HCT116 (cell line): ENCODE measurements at regions not wholly inside any gene's neighbourhood (a gene's known extent, or its start where the extent isn't known, plus 50 kb on each side); places are given as distances from the start of the nearest gene placed in this dataset.

ENCODE experiments used
- ATAC-seq: fragments of 200-7000 bp; cut with Tn5 transposase; 2 replicates; pipeline ENCODE4 v1.9.1; 2020; ENCODE audit warnings: mild to moderate bottlenecking, moderate library complexity
- BruUV-seq: library from RNA; stranded (reverse); fragments of 400-500 nt; replicated peaks from 2 replicates; lab custom pipeline; 2021; lab: Mats Ljungman, UMichigan
- CTCF ChIA-PET: fragments of 300-600 bp; sonication (Branson Sonifier 250); formaldehyde crosslinking; loops from one replicate; lab custom pipeline; 2021; ENCODE audit warnings: antibody characterized with exemption; lab: Charles Lee
- POLR2A ChIA-PET: fragments of 300-600, 350-600 bp; sonication (Branson Sonifier 250); formaldehyde crosslinking; loops from one replicate; lab custom pipeline; 2021; ENCODE audit warnings: antibody characterized with exemption; lab: Charles Lee
- RAD21 ChIA-PET, 2 experiments: fragments of 300-600 bp; sonication (Branson Sonifier 250); formaldehyde crosslinking; loops; one replicate each; lab custom pipeline; 2023; ENCODE audit warnings: low total read pairs in 2 of 2; ENCODE audit not compliant: uncharacterized antibody in 2 of 2, unreplicated experiment in 2 of 2, low non-redundant PET in 1 of 2; lab: Charles Lee
- DNase-seq: peaks from one replicate; pipeline ENCODE4 v3.0.0-alpha.2; 2010; ENCODE audit warnings: low read depth, low spot score
- H2AFZ ChIP-seq: fragments of 200-600 bp; shearing (Covaris generic), sonication (generic); 2 replicates; pipeline ENCODE4 v1.6.1; 2017; ENCODE audit warnings: low read depth, mixed run types, mixed read lengths, antibody characterized with exemption, low read length; ENCODE audit not compliant: poor library complexity, severe bottlenecking
- H3K27ac ChIP-seq: 2 replicates; pipeline ENCODE4 v1.5.1; 2012; ENCODE audit warnings: low read depth, low read length
- H3K27me3 ChIP-seq: fragments of 200-600 bp; sonication (generic); 2 replicates; pipeline ENCODE4 v1.6.1; 2016; ENCODE audit warnings: mixed run types, low read length, mixed read lengths; ENCODE audit not compliant: insufficient read depth
- H3K36me3 ChIP-seq, 2 experiments: fragments of 200-500 bp in 1 of 2; fragments of 200-600 bp in 1 of 2; sonication (Bioruptor generic) in 1 of 2; sonication (generic) in 1 of 2; 2 replicates each; pipeline versions ENCODE4 v1.5.1 to v1.6.1; 2014 to 2016; ENCODE audit warnings: low read length in 2 of 2, inconsistent platforms in 1 of 2, mixed read lengths in 1 of 2, mixed run types in 1 of 2; ENCODE audit not compliant: insufficient read depth in 2 of 2, control insufficient read depth in 1 of 2
- H3K4me1 ChIP-seq, 2 experiments: fragments of 200-600 bp in 1 of 2; sonication (generic) in 1 of 2; 2 replicates each; pipeline versions ENCODE4 v1.5.1 to v1.6.1; 2012 to 2017; ENCODE audit warnings: low read length in 2 of 2, inconsistent platforms in 1 of 2, mild to moderate bottlenecking in 1 of 2, mixed read lengths in 1 of 2, mixed run types in 1 of 2, moderate library complexity in 1 of 2; ENCODE audit not compliant: insufficient read depth in 2 of 2, control insufficient read depth in 1 of 2
- H3K4me2 ChIP-seq: fragments of 200-600 bp; sonication (generic); 2 replicates; pipeline ENCODE4 v1.6.1; 2017; ENCODE audit warnings: mixed run types, low read length, mixed read lengths
- H3K4me3 ChIP-seq, 2 experiments: fragments of 200-600 bp in 1 of 2; sonication (generic) in 1 of 2; replicated peaks in 1 of 2; 2 replicates each; pipeline ENCODE4 v1.5.1; 2011 to 2016; ENCODE audit warnings: low read length in 2 of 2, control low read depth in 1 of 2, low read depth in 1 of 2, mild to moderate bottlenecking in 1 of 2, mixed read lengths in 1 of 2, mixed run types in 1 of 2
- H3K79me2 ChIP-seq: fragments of 200-600 bp; sonication (generic); 2 replicates; pipeline ENCODE4 v1.6.1; 2017; ENCODE audit warnings: mild to moderate bottlenecking, mixed run types, low read length, moderate library complexity, mixed read lengths; ENCODE audit not compliant: insufficient read depth
- H3K9ac ChIP-seq: fragments of 200-600 bp; sonication (generic); 2 replicates; pipeline ENCODE4 v1.6.1; 2016; ENCODE audit warnings: low read length, mixed read lengths
- H3K9me2 ChIP-seq: fragments of 200-600 bp; sonication (generic), shearing (Covaris generic); 2 replicates; pipeline ENCODE4 v1.6.1; 2017; ENCODE audit warnings: mixed run types, mild to moderate bottlenecking, moderate library complexity; ENCODE audit not compliant: insufficient read depth
- H3K9me3 ChIP-seq, 2 experiments: fragments of 200-500 bp in 1 of 2; fragments of 200-600 bp in 1 of 2; sonication (Bioruptor generic) in 1 of 2; sonication (generic) in 1 of 2; 2 replicates each; pipeline ENCODE4 v1.6.1; 2014 to 2017; ENCODE audit warnings: low read length in 2 of 2, mixed read lengths in 2 of 2, inconsistent platforms in 1 of 2, low read depth in 1 of 2, mild to moderate bottlenecking in 1 of 2, mixed run types in 1 of 2, moderate library complexity in 1 of 2; ENCODE audit not compliant: control insufficient read depth in 1 of 2, insufficient read depth in 1 of 2
- H4K20me1 ChIP-seq: fragments of 200-600 bp; sonication (generic), shearing (Covaris generic); 2 replicates; pipeline ENCODE4 v1.6.1; 2017; ENCODE audit warnings: mixed run types, mild to moderate bottlenecking, moderate library complexity; ENCODE audit not compliant: insufficient read depth
- CBX3 ChIP-seq: IDR thresholded peaks from 2 replicates; pipeline ENCODE4 v1.6.1; 2012; ENCODE audit warnings: low read depth
- CEBPB ChIP-seq: IDR thresholded peaks from 2 replicates; pipeline ENCODE4 v1.6.1; 2012; ENCODE audit warnings: low read depth
- EGR1 ChIP-seq: IDR thresholded peaks from 2 replicates; pipeline ENCODE4 v1.6.1; 2012; ENCODE audit warnings: low read depth
- ELF1 ChIP-seq: IDR thresholded peaks from 2 replicates; pipeline ENCODE4 v1.6.1; 2012; ENCODE audit warnings: low read depth, borderline replicate concordance
- EZH2 ChIP-seq: fragments of 200-600 bp; sonication (generic); IDR thresholded peaks from 2 replicates; pipeline ENCODE4 v1.6.1; 2017; ENCODE audit warnings: antibody characterized with exemption, mixed run types
- EZH2phosphoT487 ChIP-seq: fragments of 200-600 bp; IDR thresholded peaks from 2 replicates; pipeline ENCODE4 v1.6.1; 2018; ENCODE audit warnings: antibody characterized with exemption, borderline replicate concordance
- FOSL1 ChIP-seq: IDR thresholded peaks from 2 replicates; pipeline ENCODE4 v1.6.1; 2012; ENCODE audit warnings: low read depth
- JUND ChIP-seq: IDR thresholded peaks from 2 replicates; pipeline ENCODE4 v1.6.1; 2012
- MAX ChIP-seq: IDR thresholded peaks from 2 replicates; pipeline ENCODE4 v1.6.1; 2012
- RAD21 ChIP-seq: IDR thresholded peaks from 2 replicates; pipeline ENCODE4 v1.6.1; 2012; ENCODE audit warnings: low read depth, mild to moderate bottlenecking
- REST ChIP-seq: IDR thresholded peaks from 2 replicates; pipeline ENCODE4 v1.6.1; 2012; ENCODE audit warnings: low read depth
- SIN3A ChIP-seq: IDR thresholded peaks from 2 replicates; pipeline ENCODE4 v1.6.1; 2012; ENCODE audit warnings: low read depth
- SP1 ChIP-seq: IDR thresholded peaks from 2 replicates; pipeline ENCODE4 v1.6.1; 2012; ENCODE audit warnings: low read depth
- SRF ChIP-seq: IDR thresholded peaks from 2 replicates; pipeline ENCODE4 v1.6.1; 2012; ENCODE audit warnings: low read depth
- TCF7L2 ChIP-seq: IDR thresholded peaks from 2 replicates; pipeline ENCODE4 v1.7.0; 2011; ENCODE audit warnings: borderline replicate concordance, inconsistent platforms; ENCODE audit not compliant: insufficient read depth, insufficient read length; ENCODE audit errors: extremely low read depth
- YY1 ChIP-seq: IDR thresholded peaks from 2 replicates; pipeline ENCODE4 v1.6.1; 2011; ENCODE audit warnings: low read length, low read depth, moderate library complexity, mild to moderate bottlenecking; ENCODE audit not compliant: insufficient replicate concordance; ENCODE audit errors: extremely low read depth
- ZFX ChIP-seq: fragments of 450-650 bp; IDR thresholded peaks from 2 replicates; pipeline ENCODE4 v1.6.1; 2017
- intact Hi-C: fragments of 100-400 bp; cut with micrococcal nuclease; formaldehyde crosslinking; loops from 2 replicates; pipeline ENCODE4 v1.10.0; 2022
- TF ChIP-seq, protein P1 (sequence below): IDR thresholded peaks from 2 replicates; pipeline ENCODE4 v1.6.1; 2012

DNA sequence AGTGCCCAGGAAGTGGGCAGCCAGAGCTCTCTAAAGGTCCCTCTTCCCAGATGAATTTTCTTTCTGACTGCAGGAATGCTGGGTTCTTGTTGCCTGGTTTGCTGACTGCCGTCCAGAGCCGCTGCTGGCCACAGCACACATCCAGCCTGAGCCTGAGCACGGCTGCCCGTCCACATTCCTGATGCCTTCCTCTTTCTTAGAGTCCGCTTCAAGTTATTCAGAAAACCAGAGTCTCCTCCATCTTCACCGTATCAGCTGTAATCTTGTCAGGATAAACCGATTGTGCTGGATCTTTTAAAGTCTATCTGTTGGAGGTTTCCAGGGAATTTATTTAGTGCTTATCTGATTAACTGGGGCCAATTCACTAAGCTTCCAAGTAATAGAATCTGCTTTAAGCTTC is 84.8 kb upstream of the BCAR3 start:
- Histone ChIP-seq H3K4me1 (peaks cover 0 to 5% of the 10 kb centered on the region in 2 experiments; a peak in 1 of 4 replicates), H4K20me1 (no peaks in the 10 kb centered on the region), H3K4me3 (no peak overlapping the region)
- TF ChIP-seq YY1 (no peak), TCF7L2 (no peak), SRF (no peak), SIN3A (no peak), CEBPB (no peak), ZFX (no peak), EZH2phosphoT487 (no peak), ELF1 (no peak), MAX (no peak), RAD21 (no peak), CBX3 (no peak), EGR1 (no peak), FOSL1 (no peak), REST (no peak), EZH2 (no peak), SP1 (no peak), JUND (no peak)
- TF ChIP-seq, protein P1, sequence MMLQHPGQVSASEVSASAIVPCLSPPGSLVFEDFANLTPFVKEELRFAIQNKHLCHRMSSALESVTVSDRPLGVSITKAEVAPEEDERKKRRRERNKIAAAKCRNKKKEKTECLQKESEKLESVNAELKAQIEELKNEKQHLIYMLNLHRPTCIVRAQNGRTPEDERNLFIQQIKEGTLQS, result no peak
- TF ChIP-seq, all 23 proteins: peak for 0
- Histone ChIP-seq H3K9me3 (no peaks in the 10 kb centered on the region), H3K9ac (no peak overlapping the region), H2AFZ (no peak overlapping the region), H3K36me3 (no peaks in the 10 kb centered on the region), H3K27ac (no peak overlapping the region), H3K9me2 (no peaks in the 10 kb centered on the region), H3K27me3 (no peaks in the 10 kb centered on the region), H3K79me2 (no peaks in the 10 kb centered on the region), H3K4me2 (no peak overlapping the region)
- ChIA-PET RAD21 (no interaction called here), POLR2A (no interaction called here), CTCF (no interaction called here)
- BruUV-seq, result no TSS peak
- intact Hi-C loops, result no loop called here
- DNase-seq, result no peak
- no peak for ATAC-seq
